ENCODE measurements at regions not wholly inside any gene's neighbourhood (a gene's known extent, or its start where the extent isn't known, plus 50 kb on each side); places are given as distances from the start of the nearest gene placed in this dataset.

DNA sequence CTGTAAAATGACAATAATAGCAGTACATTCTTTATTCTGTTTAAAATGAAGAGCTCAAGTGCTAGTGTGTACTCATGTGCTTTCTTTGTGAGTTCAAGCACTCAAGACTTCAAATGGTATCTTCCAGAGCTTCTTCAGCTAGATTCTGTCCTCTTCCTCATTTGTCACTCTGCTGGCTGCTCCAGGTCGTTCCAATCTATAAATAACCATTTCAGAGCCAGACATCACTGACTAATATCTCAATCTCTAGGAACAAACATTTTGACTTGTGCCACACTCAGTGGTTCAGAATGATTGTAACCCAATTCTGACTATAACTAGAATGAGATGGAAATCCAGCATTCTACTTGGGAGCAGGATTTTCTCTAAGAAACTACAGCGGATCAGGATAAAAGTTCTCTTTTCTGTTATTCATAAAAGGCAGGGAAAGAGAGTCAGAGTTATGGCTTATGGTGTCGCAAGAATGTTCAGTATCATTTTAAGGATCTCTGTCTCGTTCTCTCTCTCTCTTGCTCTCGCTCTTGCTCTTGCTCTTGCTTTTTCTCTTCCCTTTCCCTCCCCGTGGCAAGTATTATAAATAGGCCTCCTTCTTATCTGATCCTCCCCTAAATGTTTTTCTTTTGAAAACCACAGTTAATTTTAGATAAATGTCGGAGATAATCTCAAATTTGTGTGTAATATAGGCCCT is 116.3 kb upstream of the MAF start:
- DNase-seq (no peak), ATAC-seq (ENCODE audit: low read depth) (no peak)
- no peaks in the 10 kb centered on the region for H3K79me2 ChIP-seq (ENCODE audit: control insufficient read depth, insufficient read depth, low read length)
- no peaks in the 10 kb centered on the region for H3K27me3 ChIP-seq (replicated peaks in 1 of 4; ENCODE audit: control extremely low read depth in 1 of 4, control insufficient read depth in 3 of 4, insufficient read depth in 4 of 4, low read length in 3 of 4)
- H3K4me3 Mint-ChIP-seq, result no peak overlapping the region
- H3K27me3 Mint-ChIP-seq, result peaks cover 14% of the 10 kb centered on the region
- no peak overlapping the region for H3K27ac ChIP-seq (ENCODE audit: low read length in 2 of 2)
- H3K9me3 ChIP-seq (ENCODE audit: control extremely low read depth in 1 of 3, control insufficient read depth in 2 of 3, insufficient read depth in 1 of 3, low read length in 2 of 3), result no peaks in the 10 kb centered on the region
- H3K9ac ChIP-seq (ENCODE audit: low read length), result no peak overlapping the region
- no peaks in the 10 kb centered on the region for H3K9me3 Mint-ChIP-seq (ENCODE audit: insufficient read depth)
- TF ChIP-seq, protein P1, sequence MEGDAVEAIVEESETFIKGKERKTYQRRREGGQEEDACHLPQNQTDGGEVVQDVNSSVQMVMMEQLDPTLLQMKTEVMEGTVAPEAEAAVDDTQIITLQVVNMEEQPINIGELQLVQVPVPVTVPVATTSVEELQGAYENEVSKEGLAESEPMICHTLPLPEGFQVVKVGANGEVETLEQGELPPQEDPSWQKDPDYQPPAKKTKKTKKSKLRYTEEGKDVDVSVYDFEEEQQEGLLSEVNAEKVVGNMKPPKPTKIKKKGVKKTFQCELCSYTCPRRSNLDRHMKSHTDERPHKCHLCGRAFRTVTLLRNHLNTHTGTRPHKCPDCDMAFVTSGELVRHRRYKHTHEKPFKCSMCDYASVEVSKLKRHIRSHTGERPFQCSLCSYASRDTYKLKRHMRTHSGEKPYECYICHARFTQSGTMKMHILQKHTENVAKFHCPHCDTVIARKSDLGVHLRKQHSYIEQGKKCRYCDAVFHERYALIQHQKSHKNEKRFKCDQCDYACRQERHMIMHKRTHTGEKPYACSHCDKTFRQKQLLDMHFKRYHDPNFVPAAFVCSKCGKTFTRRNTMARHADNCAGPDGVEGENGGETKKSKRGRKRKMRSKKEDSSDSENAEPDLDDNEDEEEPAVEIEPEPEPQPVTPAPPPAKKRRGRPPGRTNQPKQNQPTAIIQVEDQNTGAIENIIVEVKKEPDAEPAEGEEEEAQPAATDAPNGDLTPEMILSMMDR (IDR thresholded peaks at IDR 0.05), result no peak
- TF ChIP-seq EZH2 (IDR thresholded peaks at IDR 0.05; ENCODE audit: borderline replicate concordance, insufficient read depth, low read depth, low read length, poor library complexity, severe bottlenecking), result no peak
- no peaks in the 10 kb centered on the region for H4K20me1 ChIP-seq (ENCODE audit: control insufficient read depth, insufficient read depth, low read length, poor library complexity, severe bottlenecking)
- H3K36me3 ChIP-seq (replicated peaks in 1 of 2; ENCODE audit: control extremely low read depth in 1 of 2, control insufficient read depth in 1 of 2, extremely low read depth in 1 of 2, insufficient read depth in 2 of 2, low read length in 1 of 2), result no peaks in the 10 kb centered on the region
- ChIA-PET POLR2A (no interaction called here), CTCF (interaction anchor here (0.7 kb wide), 1 partner anchor 14 kb away, joined by 3 read pairs; no protein-coding TSS in a partner anchor)
- H3K4me1 ChIP-seq (ENCODE audit: control insufficient read depth in 2 of 2, insufficient read depth in 2 of 2, low read length in 2 of 2), result no peaks in the 10 kb centered on the region
- no peaks in the 10 kb centered on the region for H3K4me1 Mint-ChIP-seq
- no peak overlapping the region for H2AFZ ChIP-seq (ENCODE audit: insufficient read depth, low read depth, low read length, poor library complexity, severe bottlenecking)
- no peak overlapping the region for H3K4me3 ChIP-seq (ENCODE audit: control extremely low read depth in 1 of 5, extremely low read depth in 1 of 5, insufficient read depth in 1 of 5, low read depth in 2 of 5, low read length in 4 of 5)
- H3K4me2 ChIP-seq (replicated peaks; ENCODE audit: low read depth, low read length, poor library complexity, severe bottlenecking), result no peak overlapping the region
- WGBS (ENCODE audit: insufficient coverage), result 40% methylated on average over 2 of the region's 7 CpGs
- intact Hi-C loops (cut with micrococcal nuclease), result no loop called here
- H3K27ac Mint-ChIP-seq, result no peak overlapping the region

- Mint-ChIP-seq H3K4me3 (no peak overlapping the region), H3K27ac (no peak overlapping the region), H3K4me1 (no peaks in the 10 kb centered on the region), H3K27me3 (peaks cover 14% of the 10 kb centered on the region), H3K9me3 (ENCODE audit: insufficient read depth) (no peaks in the 10 kb centered on the region)
- intact Hi-C loops (cut with micrococcal nuclease), result no loop called here
- no peaks in the 10 kb centered on the region for H3K4me1 ChIP-seq (ENCODE audit: control insufficient read depth in 2 of 2, insufficient read depth in 2 of 2, low read length in 2 of 2)
- CTCF ChIA-PET, result no interaction called here
- POLR2A ChIA-PET, result no interaction called here
- no peak overlapping the region for H2AFZ ChIP-seq (ENCODE audit: insufficient read depth, low read depth, low read length, poor library complexity, severe bottlenecking)
- no peaks in the 10 kb centered on the region for H4K20me1 ChIP-seq (ENCODE audit: control insufficient read depth, insufficient read depth, low read length, poor library complexity, severe bottlenecking)
- no peak overlapping the region for H3K4me2 ChIP-seq (replicated peaks; ENCODE audit: low read depth, low read length, poor library complexity, severe bottlenecking)
- ATAC-seq (ENCODE audit: low read depth), result no peak
- no peak overlapping the region for H3K9ac ChIP-seq (ENCODE audit: low read length)
- TF ChIP-seq, protein P1 (IDR thresholded peaks at IDR 0.05), result no peak
- no peak for TF ChIP-seq EZH2 (IDR thresholded peaks at IDR 0.05; ENCODE audit: borderline replicate concordance, insufficient read depth, low read depth, low read length, poor library complexity, severe bottlenecking)
- H3K4me3 ChIP-seq (ENCODE audit: control extremely low read depth in 1 of 5, extremely low read depth in 1 of 5, insufficient read depth in 1 of 5, low read depth in 2 of 5, low read length in 4 of 5), result no peak overlapping the region
- no CpG with 5 or more reads among the region's 4 CpGs for WGBS (ENCODE audit: insufficient coverage)
- no peak for DNase-seq
- no peak overlapping the region for H3K27ac ChIP-seq (ENCODE audit: low read length in 2 of 2)
- H3K9me3 ChIP-seq (ENCODE audit: control extremely low read depth in 1 of 3, control insufficient read depth in 2 of 3, insufficient read depth in 1 of 3, low read length in 2 of 3), result no peaks in the 10 kb centered on the region
- no peaks in the 10 kb centered on the region for H3K27me3 ChIP-seq (replicated peaks in 1 of 4; ENCODE audit: control extremely low read depth in 1 of 4, control insufficient read depth in 3 of 4, insufficient read depth in 4 of 4, low read length in 3 of 4)
- no peaks in the 10 kb centered on the region for H3K79me2 ChIP-seq (ENCODE audit: control insufficient read depth, insufficient read depth, low read length)
- H3K36me3 ChIP-seq (replicated peaks in 1 of 2; ENCODE audit: control extremely low read depth in 1 of 2, control insufficient read depth in 1 of 2, extremely low read depth in 1 of 2, insufficient read depth in 2 of 2, low read length in 1 of 2), result no peaks in the 10 kb centered on the region
These were observed 114.5 kb upstream of the MAF start for GRCh38 chr16:79715061-79715460.
